Lower leg skin (tissue), 3 donors: ENCODE measurements at regions not wholly inside any gene's neighbourhood (a gene's known extent, or its start where the extent isn't known, plus 50 kb on each side); places are given as distances from the start of the nearest gene placed in this dataset.

Source experiments
- CTCF ChIP-seq, 3 donors: fragments of 450-650 bp; IDR thresholded peaks; one replicate each; pipeline ENCODE4 v1.5.1; 2016; ENCODE audit warnings: antibody characterized with exemption in 3 of 3, mild to moderate bottlenecking in 3 of 3, moderate library complexity in 2 of 3
- POLR2A ChIP-seq, 2 donors: fragments of 450-650 bp; IDR thresholded peaks; one replicate each; pipeline ENCODE4 v1.6.1; 2016 to 2017; ENCODE audit warnings: antibody characterized with exemption in 2 of 2, mild to moderate bottlenecking in 1 of 2, moderate library complexity in 1 of 2

- TF ChIP-seq CTCF (IDR thresholded peaks at IDR 0.05) (no peak), POLR2A (IDR thresholded peaks at IDR 0.05) (no peak)
Measured at GRCh38 chr5:159424123-159424522, 93.8 kb upstream of the IL12B start.
